ENCODE measurements at regions not wholly inside any gene's neighbourhood (a gene's known extent, or its start where the extent isn't known, plus 50 kb on each side); places are given as distances from the start of the nearest gene placed in this dataset.

DNA sequence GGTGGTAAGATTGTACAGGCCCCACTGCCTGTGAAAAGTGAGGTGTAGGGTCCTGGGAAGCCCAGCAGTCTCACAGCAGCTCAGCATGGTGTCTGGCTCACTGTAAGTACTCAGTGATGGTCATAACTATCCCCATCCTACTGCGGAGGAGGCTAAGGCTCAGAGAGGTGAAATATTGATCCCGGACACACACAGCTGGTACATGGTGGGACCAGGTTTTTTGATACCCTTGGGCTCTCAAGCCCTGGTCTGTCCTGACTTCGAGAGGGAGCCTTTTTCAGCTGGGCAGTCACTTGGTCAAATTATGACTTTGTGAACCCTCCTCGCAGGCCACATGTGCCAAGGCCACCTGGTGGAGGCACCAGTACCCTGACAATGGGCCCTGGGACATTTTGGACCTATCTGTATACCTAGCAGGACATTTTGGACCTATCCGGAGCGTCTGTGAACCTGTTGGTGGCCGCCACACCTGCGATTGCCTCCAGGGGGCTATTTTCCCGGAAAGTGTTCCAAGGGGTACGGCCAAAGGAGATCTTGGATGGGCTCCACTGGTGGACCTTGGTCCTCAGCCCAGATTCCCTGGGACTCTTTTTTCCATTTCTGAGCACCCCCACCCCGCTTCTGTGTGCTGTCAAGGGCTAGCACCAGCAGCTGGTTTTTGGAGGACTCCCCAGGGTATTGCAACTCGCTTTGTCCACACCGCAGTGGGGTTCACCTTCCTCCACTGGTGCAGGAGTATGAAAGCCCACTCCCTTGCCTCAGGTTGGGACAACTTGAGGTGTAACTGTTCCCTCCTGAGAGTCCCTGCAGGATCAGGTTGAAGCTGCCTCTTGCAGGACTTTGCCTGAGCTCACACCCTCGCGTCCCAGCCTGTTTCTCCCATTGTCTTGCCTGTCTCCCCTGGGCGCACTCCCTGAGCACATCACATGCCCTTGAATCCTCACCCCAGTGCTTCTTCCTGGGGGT is 83.6 kb upstream of the NKD1 start:
- H3K4me1 ChIP-seq, result no peaks in the 10 kb centered on the region
- TF ChIP-seq PHF8 (IDR thresholded peaks at IDR 0.05; ENCODE audit: borderline replicate concordance, low read depth), result no peak
- no peak for TF ChIP-seq ELK1 (IDR thresholded peaks at IDR 0.05; ENCODE audit: low read depth, low read length)
- TF ChIP-seq TFCP2L1 (CRISPR knock-in tag; IDR thresholded peaks at IDR 0.05), result no peak
- TF ChIP-seq MAX (IDR thresholded peaks at IDR 0.05), result no peak
- ChIA-PET POLR2A (no interaction called here), CTCF (interaction anchor here (0.7 to 1.7 kb wide), 3 partner anchors 9 to 201 kb away, joined by 3 to 4 read pairs (median 3); no protein-coding TSS in a partner anchor)
- FAIRE-seq (no peak), DNase-seq (ENCODE audit: low read depth in 1 of 2, low spot score in 1 of 2) (no peak), ATAC-seq (peak in 1 of 2 experiments; percentile 46; a peak in 3 of 6 replicates)
- H3K4me2 ChIP-seq, result no peak overlapping the region
- no peaks in the 10 kb centered on the region for H3K9me3 ChIP-seq
- 63% methylated on average over 16 of the region's 16 CpGs for WGBS (ENCODE audit: missing lambda C conversion rate)
- no peak overlapping the region for H3K27ac ChIP-seq
- H3K4me3 ChIP-seq, result no peak overlapping the region

DNA sequence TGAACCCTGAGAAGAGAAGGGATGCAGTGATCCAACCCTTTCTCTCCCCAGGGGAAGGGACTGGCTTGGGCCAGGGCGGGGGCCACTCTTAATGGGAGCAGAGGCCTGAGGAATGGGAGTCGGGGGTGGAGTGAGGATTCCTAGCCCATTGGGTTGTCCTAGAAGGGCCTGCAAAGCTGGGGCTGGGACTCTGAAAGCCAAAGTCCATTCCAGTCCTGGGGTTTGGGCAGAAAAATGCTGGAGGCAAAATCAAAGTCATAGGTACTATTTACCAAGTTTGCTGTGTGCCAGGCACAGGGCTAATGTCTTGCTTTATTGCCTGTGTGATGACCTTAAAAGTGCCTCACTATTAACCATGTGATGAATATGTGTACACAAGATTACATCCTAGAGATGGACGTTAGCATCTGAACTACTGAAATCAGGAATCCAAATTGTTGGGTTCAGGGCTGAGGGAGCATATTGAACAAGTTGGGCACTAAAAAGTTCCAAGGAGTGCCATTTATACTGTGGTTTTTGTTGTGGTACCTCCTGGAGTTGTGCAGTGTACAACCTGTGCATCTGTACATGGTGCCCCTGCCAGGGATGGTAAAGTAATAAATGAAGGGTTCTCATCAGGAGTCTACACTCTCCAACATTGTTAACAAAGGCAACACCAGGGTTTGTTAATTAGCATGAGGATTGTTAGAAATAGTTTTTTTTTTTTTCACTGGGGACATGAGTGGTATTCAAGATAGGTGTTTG is 84.4 kb upstream of the NKD1 start:
- CTCF ChIA-PET, result interaction anchor here (1.3 to 1.7 kb wide), 2 partner anchors 8 to 202 kb away, joined by 3 to 4 read pairs; no protein-coding TSS in a partner anchor
- Histone ChIP-seq H3K27ac (no peak overlapping the region), H3K4me2 (no peak overlapping the region), H3K9me3 (no peaks in the 10 kb centered on the region), H3K4me1 (no peaks in the 10 kb centered on the region), H3K4me3 (no peak overlapping the region)
- FAIRE-seq (no peak), ATAC-seq (no peak), DNase-seq (ENCODE audit: low read depth in 1 of 2, low spot score in 1 of 2) (no peak)
- TF ChIP-seq EHF (CRISPR knock-in tag; IDR thresholded peaks at IDR 0.05) (no peak), POLR2AphosphoS2 (conservative IDR thresholded peaks at IDR 0.05; ENCODE audit: low read length) (no peak), POLR2A (IDR thresholded peaks at IDR 0.05; ENCODE audit: low read length) (no peak), TP53 (CRISPR knock-in tag; IDR thresholded peaks at IDR 0.05) (no peak), JUN (IDR thresholded peaks at IDR 0.05) (no peak), EHMT2 (IDR thresholded peaks at IDR 0.05; ENCODE audit: low read depth) (no peak), ZNF302 (CRISPR knock-in tag; IDR thresholded peaks at IDR 0.05) (no peak), NPAS2 (CRISPR knock-in tag; IDR thresholded peaks at IDR 0.05; ENCODE audit: borderline replicate concordance) (no peak), ELK1 (IDR thresholded peaks at IDR 0.05; ENCODE audit: low read depth, low read length) (no peak), RAD21 (conservative IDR thresholded peaks at IDR 0.05 in 1 of 2, IDR thresholded peaks at IDR 0.05 in 1 of 2) (no peak), BCL3 (IDR thresholded peaks at IDR 0.05) (no peak), HOXA7 (CRISPR knock-in tag; IDR thresholded peaks at IDR 0.05) (no peak), RFX5 (IDR thresholded peaks at IDR 0.05) (no peak)
- TF ChIP-seq, protein P1, sequence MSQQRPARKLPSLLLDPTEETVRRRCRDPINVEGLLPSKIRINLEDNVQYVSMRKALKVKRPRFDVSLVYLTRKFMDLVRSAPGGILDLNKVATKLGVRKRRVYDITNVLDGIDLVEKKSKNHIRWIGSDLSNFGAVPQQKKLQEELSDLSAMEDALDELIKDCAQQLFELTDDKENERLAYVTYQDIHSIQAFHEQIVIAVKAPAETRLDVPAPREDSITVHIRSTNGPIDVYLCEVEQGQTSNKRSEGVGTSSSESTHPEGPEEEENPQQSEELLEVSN (IDR thresholded peaks at IDR 0.05; ENCODE audit: borderline replicate concordance, low read depth), result no peak
- WGBS (ENCODE audit: missing lambda C conversion rate), result 9% methylated on average over 3 of the region's 3 CpGs
- POLR2A ChIA-PET, result no interaction called here
